A204.1 (cell line): ENCODE measurements at regions not wholly inside any gene's neighbourhood (a gene's known extent, or its start where the extent isn't known, plus 50 kb on each side); places are given as distances from the start of the nearest gene placed in this dataset.

Source experiments
- FAIRE-seq: peaks from 2 replicates; lab custom pipeline; 2012; peaks lifted over from hg19 to GRCh38; lab: Jason Lieb, UNC

DNA sequence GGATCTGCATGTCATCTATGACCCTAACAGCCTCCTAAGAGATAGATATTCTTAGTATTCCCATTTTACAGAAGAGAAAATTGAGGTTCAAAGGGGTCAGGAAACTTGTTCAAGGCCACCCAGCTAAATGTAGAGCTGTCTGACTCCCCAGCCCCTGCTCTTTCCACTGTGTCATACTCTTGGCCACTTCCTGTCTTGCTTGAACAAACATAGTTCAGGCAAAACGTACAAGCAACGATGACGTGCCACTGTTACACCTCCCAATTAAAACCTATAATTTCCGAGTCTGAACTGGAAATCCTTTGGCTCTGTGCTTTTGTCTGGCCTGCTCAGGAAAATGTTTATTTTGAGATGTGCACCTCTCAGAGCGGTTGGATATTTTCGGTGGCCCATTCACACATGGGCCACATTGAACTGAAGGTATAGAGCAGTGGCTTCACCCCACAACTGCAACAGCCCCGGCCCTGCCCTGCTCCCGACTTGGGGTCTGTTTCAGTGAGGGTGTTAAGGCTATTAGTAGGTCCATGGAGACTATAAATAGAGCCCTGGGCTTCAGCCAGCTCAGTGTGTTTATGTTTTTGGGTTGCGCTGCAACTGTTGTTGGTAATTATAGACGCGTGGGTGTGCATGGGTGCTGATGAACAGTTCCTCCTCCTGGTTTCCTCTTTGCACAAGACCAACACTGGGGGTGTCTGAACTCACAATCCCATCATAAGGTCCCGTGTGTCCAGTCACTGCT, 172.3 kb upstream of the ADO start:
- no peak for FAIRE-seq

DNA sequence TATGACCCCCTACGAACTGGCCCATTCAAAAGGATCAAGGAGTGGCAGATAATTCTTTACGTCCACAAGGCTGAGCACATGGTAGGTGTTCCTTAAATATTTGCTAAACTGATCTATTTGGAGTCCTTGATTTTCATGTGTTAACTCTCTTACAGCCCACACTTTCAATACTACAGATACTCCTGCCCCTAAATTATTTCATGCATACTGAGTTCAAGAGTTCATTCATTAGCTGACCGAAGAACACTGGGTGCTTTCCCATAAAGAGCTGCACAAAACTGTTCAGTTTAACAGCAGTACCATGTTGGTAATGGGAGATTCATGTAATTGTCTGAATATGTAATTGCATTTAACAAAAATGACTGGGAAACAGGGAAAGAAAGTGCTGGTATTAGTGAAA, 170.5 kb upstream of the ADO start:
- no peak for FAIRE-seq

DNA sequence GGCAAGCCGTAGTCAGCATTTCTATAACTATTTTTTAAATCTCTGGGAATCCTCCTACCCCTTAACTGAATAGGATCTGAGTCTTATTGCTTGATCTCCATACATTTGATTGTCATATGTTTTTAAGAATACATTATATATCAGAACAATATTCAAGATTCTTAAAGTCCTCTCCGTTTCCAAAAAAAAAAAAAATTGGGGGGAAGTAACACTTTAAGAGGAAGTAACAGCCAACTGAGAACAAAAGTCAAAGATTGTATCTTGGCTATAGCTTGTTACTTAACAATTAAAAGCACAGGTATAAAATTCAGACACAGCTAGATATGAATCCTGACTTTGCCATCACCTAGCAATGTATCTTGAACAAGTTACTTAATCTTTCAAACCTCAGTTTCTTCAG, 169.9 kb upstream of the ADO start:
- no peak for FAIRE-seq

GRCh38 chr10:62635127-62635526, 169.4 kb upstream of the ADO start:
- FAIRE-seq, result no peak

DNA sequence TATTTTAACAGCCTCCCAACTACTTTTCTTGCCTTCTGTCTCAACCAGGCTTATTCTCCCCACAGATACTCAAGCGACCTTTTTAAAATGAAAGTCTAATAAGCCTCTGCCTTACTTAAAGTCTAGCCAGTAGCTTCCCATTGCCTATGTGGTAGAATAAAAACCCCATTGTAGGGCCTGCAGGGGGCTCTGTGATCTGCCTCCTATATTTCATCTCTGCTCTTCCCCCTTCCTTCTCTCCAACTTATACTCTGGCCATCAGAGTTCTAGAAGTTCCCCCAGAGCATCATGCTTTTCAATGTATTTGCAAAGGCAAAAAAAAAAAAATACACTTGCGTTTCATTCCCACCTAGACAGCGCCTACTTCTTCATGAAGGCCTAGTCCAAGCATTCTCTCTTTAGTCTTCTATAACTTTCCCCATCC, 167.7 kb upstream of the ADO start:
- no peak for FAIRE-seq

DNA sequence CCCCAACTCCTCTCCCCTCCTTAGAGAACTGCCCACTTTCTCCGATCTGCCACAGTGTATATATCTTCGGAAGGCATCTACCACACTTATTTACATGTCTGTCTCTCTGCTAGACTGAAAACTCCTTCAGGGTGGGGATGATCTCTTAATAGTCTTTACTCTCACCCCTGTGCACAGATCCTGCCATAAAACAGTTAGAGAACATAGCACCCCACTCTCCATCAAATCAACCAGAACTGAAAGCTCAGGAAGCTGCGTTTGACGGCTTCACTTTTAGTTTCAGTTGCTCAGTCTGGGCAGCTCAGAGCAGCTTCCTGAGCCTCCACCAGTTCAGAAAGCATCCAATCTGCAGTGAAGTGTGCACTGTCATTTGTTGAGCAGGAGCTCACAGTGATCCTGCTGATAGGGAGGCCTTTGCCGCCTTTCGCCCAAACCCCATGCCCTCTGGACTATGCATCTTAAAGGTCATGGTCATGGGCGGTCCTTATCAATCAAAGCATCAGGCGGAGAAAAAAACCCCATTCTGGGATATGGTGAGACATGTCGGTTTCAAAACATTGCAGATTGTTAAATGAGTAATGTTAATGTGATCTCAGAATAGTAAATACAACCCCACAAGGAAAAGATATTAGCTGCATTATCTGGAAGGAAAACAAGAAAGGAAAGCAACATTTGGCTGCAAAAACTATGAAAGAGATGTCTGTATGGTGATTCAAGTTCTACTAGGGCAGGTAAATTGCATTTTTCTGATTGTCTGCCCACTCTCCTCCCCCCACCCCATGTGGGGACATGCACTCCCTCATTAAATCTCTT, 167.1 kb upstream of the ADO start:
- no peak for FAIRE-seq

DNA sequence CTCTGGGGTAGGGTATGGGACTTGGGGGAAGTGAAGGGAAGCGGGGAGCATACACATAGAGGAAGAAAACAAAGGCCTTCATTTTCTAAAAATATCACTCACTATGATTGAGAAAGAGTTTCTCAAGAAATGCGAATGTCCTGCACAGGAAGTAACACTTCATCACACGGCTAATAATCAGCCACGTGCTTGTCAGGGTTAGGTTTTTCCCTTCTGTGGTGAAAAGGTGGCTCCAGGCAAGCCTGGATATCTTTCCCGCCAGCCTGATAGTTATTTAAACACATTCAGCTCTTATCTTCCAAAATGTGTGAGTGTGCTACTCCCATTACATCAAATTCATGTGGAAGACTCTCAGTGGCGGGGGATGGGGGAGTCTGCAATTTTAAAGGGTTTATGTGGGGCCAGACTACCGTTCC, 166.4 kb upstream of the ADO start:
- FAIRE-seq, result no peak

DNA sequence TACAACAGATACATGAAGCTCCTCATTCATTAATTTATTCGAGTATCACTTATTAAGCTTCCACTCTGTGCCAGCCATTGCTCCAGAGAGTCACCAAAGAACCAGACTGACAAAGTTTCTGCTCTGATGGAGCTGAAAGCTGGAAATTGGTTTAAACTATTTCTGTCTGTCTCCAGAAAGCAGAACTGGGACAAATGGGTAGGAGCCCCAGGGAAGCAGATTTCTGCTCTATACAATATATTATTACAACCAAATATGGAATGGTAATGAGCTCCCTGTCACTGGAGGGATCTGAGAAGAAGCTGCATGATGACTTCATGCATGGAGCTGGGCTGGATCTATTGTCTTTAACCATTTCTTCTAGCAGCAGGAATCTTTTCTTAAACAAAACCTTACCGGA, 165.4 kb upstream of the ADO start:
- FAIRE-seq, result no peak

DNA sequence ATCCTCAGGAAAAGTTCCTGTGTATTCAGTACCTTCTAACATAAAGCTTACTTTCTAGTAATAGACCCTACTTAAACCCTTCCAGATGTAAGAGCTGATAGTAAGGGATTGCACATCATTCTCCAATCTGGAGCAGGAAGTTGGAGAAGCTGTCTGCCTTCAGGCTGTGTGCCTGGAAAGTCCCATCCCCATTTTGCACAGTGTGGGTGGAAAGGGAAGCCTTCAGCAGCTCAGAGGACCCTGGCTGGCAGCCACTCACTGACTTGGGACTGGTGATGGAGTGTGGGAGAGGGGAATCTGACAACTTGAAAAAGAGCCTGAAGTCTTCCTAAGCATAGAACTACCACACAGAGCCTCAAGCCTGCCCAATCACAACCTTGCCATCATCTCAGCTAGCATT, 164.1 kb upstream of the ADO start:
- no peak for FAIRE-seq

- FAIRE-seq, result no peak
Observed at GRCh38 chr10:62643606-62644587, 160.6 kb upstream of the ADO start.

DNA sequence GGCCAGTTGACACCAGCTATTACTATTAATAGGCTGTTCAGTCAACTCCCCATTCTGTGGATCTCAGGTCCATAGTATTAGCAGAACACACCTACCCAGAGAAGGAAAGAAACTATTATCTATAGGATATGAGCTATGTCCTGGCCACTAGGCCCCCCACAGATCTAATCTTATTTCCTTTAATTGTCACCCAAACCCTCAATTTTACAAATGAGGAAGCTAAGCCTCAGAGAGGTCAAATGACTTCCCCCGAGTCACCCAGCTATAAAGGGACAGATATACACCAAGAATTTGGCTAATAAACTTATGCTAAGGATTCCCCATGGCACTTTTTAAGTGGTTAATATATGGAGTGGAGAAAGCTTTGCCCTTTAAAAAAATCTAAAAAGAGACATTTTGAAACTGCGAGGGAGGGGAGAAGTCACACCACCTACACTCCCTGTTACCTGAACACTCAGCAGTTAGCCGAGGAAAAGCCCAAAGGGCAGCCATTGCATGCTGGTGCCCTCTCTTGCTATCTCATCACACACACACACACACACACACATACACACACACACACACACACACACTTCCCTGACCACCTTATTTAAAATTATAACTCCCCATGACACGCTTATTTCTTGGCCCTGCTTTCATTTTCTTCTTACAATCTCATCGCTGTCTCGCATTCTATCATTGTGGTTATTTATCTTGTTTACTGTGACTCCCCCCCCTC, 157.0 kb upstream of the ADO start:
- no peak for FAIRE-seq

- no peak for FAIRE-seq
Observed at GRCh38 chr10:62648921-62649320, 155.6 kb upstream of the ADO start.

GRCh38 chr10:62650411-62650810, 154.1 kb upstream of the ADO start:
- FAIRE-seq, result no peak

DNA sequence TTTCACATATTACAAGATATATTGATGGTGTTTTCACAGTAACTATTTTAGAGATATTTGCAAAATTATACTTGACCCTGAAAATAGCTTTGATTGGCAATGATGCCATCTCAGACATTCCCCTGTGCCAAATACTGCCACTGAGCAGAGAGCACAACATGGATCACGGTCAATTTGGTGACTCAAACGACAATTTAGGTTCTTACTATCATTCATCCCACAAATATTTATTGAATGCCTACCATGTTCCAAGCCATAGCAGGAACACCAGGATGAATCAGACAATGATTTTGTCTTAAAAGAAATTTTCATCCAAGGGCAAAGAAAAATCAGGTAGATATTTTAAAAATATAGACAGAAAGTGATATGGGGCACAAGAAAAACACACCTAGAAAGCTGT, 153.2 kb upstream of the ADO start:
- FAIRE-seq, result no peak

GRCh38 chr10:62652114-62652513, 152.4 kb upstream of the ADO start:
- FAIRE-seq, result no peak

DNA sequence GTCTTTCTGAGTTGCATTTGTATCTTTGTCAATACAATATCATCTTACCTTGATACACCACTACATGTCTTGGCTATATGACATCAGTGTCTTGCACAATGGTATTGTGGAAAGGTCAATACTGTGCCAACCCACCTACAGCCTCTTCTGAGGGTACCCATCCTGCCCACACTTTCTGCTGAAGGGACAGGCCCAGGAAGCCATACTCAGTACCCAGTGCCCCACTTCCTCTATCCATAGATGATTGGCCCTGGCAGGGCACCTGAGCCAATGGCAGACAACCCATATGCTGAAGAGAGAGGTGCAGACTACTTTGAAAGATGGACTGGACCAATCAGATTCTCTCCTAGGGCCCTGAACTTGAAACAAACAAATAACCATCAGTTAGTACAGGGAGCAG, 152.0 kb upstream of the ADO start:
- FAIRE-seq, result no peak

DNA sequence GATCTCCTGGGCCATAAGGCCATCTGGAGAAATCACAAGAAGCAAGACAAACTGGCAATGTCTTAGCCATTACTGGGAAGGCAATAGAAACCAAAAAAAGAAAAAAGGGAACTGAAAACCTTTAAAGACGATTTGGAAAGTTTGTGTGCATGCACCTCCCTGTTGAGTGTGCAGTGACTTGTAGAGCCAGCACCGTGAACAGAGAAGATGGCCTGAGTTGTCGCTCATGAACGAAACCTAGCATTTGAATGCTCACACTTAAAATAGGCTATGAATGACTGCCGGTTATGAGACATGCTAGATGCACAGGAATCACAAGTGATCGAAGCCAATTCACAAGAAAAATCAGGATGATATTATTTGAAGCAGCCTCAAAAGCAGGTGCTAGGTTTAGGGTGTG, 151.3 kb upstream of the ADO start:
- no peak for FAIRE-seq

DNA sequence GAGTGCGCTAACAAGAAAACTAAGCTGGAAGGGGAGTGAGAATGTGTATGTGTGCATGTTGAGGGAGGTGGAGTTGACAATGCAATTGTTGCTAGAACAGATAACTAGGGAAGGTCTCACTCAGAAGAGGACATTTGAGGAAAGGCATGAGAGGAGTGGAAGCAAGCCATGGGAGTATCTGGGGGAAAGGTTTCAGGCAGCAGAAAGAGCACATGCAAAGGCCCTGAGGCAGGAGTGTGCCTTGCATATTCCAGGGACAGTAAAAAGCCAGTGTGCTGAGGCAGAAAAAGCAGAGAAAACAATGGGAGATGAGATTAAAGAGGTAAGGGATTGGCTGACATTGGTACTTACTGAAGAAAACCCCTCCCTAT, 149.6 kb upstream of the ADO start:
- FAIRE-seq, result no peak

DNA sequence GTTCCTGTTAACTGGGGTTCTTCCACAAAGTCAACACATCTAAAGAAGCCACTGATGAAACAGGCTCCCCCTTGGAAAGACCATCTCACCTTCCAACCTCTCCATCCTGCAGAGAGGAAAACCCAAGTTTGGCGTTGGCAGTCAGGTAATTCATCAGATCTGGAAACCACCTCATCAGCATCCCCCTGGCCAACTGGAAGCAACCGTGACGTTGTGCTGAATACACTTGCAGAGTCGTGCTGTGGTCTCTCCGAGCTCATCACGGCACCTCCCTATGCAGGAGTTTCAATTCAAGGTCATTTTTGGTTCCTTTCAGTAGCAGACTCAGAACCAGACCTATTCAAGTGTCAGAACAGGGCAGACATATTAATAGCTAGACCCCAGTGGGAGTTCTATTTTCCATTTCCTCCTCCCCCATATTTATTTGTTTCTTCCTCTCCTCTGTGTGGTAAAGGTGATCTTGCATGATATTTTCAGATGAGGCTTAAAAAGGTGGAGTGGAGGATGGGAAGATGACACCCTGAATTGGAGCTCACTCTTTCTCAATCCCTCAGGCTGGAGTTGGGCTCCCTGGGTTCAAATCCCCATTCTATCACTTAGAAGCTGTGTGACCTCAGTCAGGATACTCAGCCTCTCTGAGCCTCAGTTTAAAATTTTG, 149.1 kb upstream of the ADO start:
- no peak for FAIRE-seq

DNA sequence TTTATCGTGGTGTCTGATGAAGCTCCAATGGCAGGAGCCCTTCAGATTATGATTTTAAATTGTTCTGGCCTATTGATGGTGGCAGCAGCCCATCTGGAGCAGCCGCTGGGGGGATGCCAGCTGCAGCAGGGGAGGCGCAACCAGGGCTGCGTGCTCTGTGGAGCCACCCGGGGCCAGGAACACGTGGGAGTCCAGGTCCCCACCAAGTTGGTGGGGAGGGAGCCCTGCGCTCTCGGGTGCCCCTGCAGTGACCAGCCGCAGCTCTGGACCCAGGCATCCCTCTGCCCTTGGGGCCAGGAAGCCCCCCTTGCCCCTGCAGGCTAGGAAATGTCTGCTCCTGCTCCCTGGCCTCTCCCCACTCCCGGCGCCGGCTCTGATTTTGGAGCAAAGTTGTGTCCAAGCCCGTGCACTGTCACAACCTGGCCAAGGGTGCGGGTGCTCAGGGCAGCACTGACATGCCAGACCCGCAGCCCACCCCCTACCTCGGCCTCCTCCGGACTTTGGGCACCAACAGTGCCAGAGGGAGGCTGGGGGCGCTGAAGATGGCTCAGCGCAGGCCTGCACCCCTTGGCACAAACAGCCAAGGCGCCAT, 147.2 kb upstream of the ADO start:
- no peak for FAIRE-seq

GRCh38 chr10:62658516-62658915, 146.0 kb upstream of the ADO start:
- no peak for FAIRE-seq
